ENCODE measurements at regions not wholly inside any gene's neighbourhood (a gene's known extent, or its start where the extent isn't known, plus 50 kb on each side); places are given as distances from the start of the nearest gene placed in this dataset.

DNA sequence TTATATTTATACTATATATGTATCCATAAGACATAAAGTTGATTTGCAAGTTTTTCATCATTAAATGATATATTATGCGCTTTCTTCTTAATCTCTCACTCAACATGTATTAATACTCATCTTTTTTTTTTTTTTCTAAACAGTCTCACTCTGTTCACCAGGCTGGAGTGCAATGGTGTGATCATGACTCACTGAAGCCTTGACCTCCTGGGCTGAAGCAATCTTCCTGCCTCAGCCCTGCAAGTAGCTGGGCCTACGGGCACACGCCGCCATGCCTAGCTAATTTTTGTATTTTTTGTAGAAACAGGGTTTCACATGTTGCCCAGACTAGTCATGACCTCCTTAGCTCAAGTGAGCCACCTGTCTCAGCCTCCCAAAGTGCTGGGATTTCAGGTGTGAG is 51.4 kb upstream of the MAP4K3 start:
- TF ChIP-seq, protein P1, sequence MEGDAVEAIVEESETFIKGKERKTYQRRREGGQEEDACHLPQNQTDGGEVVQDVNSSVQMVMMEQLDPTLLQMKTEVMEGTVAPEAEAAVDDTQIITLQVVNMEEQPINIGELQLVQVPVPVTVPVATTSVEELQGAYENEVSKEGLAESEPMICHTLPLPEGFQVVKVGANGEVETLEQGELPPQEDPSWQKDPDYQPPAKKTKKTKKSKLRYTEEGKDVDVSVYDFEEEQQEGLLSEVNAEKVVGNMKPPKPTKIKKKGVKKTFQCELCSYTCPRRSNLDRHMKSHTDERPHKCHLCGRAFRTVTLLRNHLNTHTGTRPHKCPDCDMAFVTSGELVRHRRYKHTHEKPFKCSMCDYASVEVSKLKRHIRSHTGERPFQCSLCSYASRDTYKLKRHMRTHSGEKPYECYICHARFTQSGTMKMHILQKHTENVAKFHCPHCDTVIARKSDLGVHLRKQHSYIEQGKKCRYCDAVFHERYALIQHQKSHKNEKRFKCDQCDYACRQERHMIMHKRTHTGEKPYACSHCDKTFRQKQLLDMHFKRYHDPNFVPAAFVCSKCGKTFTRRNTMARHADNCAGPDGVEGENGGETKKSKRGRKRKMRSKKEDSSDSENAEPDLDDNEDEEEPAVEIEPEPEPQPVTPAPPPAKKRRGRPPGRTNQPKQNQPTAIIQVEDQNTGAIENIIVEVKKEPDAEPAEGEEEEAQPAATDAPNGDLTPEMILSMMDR (IDR thresholded peaks at IDR 0.05) = no peak
- TF ChIP-seq POLR2A (IDR thresholded peaks at IDR 0.05) = no peak
